GM12864 (cell line): ENCODE measurements at regions not wholly inside any gene's neighbourhood (a gene's known extent, or its start where the extent isn't known, plus 50 kb on each side); places are given as distances from the start of the nearest gene placed in this dataset.
A peak's percentile ranks its signal among the peaks of the same experiment; 100 is the strongest.

Experiments
- DNase-seq: peaks from one replicate; pipeline ENCODE4 v3.0.0-alpha.2; 2011; ENCODE audit warnings: low read depth
- H3K4me3 ChIP-seq: 2 replicates; pipeline ENCODE4 v1.5.1; 2011; ENCODE audit warnings: mild to moderate bottlenecking, low read depth, low read length, control low read depth
- CTCF ChIP-seq: IDR thresholded peaks from 2 replicates; pipeline ENCODE4 v1.5.1; 2011; ENCODE audit warnings: low read depth, mild to moderate bottlenecking, moderate library complexity, low read length, control low read depth, inconsistent platforms; ENCODE audit errors: missing control alignments

DNA sequence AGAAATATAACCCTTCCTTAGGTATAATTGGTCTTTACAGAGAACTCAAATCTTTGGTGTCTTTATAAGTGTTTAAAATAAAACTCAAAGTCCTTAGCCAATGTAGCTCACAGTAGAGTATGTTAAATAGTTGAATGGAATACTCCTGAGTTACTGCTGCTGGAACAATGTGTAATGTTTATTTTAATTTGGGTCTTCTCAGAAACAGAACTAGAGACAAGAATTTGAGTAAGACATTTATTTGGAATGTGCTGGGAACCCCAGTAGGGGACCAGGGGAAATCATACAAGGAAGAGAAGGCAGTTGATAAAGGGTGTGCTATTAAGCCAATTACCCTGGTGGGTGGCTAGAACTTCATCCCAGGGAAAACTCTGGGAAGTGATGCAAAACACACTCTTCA is 240.4 kb upstream of the LDB2 start:
- TF ChIP-seq CTCF, result no peak
- H3K4me3 ChIP-seq, result no peak overlapping the region
- no peak for DNase-seq

- DNase-seq, result no peak
- no peak overlapping the region for H3K4me3 ChIP-seq
- no peak for TF ChIP-seq CTCF
Observed at GRCh38 chr4:17134565-17134964, 236.1 kb upstream of the LDB2 start.

GRCh38 chr4:17134100-17134499 is 235.7 kb upstream of the LDB2 start:
- DNase-seq, result no peak
- H3K4me3 ChIP-seq, result no peak overlapping the region
- TF ChIP-seq CTCF, result no peak

DNA sequence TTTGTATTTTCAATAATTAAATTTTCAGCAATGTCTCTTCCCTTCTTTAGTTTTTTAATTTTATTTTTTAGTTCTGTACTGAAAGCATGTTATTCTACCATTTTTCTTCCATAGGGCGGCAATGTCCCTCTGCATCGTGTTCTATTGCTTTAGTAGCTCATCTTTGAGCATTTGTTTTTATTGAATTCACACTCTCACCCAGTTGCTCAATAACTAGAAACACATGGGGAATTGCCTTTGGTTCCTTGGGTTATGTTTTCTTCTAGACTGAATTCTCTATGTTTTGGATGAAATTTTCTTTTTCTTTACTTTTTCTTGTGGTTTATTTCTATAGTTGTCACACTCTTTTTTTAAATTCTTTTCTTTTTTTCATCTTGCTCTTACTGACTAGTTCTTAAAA is 233.8 kb upstream of the LDB2 start:
- no peak for TF ChIP-seq CTCF
- no peak for DNase-seq

DNA sequence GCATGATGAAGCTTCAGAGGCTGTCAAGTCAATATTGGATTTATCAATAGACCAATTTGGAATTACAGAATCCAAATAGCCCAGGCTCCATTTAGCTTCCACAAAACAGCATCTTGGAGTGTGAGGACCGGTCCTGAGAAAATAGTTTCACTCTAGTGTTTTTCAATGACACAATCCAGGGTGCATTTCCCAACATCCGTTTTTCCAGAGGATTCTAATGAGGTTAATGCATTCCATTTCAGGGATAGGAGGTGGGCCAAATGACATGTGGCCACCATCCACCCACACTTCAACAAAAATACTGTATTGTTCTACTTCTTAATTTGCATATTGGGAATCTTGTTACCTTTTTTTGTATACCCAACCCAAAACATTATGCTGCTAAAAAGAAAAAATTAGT is 229.8 kb upstream of the LDB2 start:
- H3K4me3 ChIP-seq, result no peak overlapping the region
- DNase-seq, result no peak
- no peak for TF ChIP-seq CTCF

More for the DNA sequence above, 233.8 kb upstream of the LDB2 start:
- no peak overlapping the region for H3K4me3 ChIP-seq

- H3K4me3 ChIP-seq, result no peak overlapping the region
- no peak for DNase-seq
- TF ChIP-seq CTCF, result no peak
Observed at GRCh38 chr4:17126321-17126966, 228.0 kb upstream of the LDB2 start.

GRCh38 chr4:17124767-17125166 is 226.3 kb upstream of the LDB2 start:
- TF ChIP-seq CTCF, result peak; percentile 31
- DNase-seq, result no peak
- no peak overlapping the region for H3K4me3 ChIP-seq
